PC-9 (cell line): ENCODE measurements at regions not wholly inside any gene's neighbourhood (a gene's known extent, or its start where the extent isn't known, plus 50 kb on each side); places are given as distances from the start of the nearest gene placed in this dataset.

Experiments
- EZH2 ChIP-seq: fragments of 200-600 bp; sonication (generic); IDR thresholded peaks from 2 replicates; pipeline ENCODE4 v1.8.0; 2017; ENCODE audit warnings: antibody characterized with exemption, low read depth
- TF ChIP-seq, protein P1 (sequence below): fragments of 200-600 bp; sonication (generic); conservative IDR thresholded peaks from 2 replicates; pipeline ENCODE4 v1.6.1; 2017; ENCODE audit warnings: mixed run types, antibody characterized with exemption, mild to moderate bottlenecking, moderate library complexity

DNA sequence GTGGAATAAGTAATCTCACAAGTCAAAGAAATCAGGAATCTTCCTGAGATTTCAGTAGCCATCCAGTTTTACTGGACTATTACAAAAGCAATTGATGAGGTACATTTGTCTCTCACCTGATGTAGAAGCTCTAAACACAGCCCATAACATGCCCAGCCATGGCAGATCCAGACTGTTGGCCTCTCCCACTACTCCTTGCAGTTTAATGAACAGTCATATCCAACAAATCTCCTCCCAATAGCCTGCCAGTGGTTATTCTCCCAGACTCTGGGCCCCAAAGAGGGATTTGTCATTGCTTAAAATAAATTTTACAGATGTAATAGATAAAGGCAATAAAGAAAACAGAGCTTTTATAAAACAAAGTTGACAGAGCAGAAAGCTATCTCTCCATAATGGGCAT lies 80.8 kb downstream of the ZNF608 start:
- TF ChIP-seq, protein P1, sequence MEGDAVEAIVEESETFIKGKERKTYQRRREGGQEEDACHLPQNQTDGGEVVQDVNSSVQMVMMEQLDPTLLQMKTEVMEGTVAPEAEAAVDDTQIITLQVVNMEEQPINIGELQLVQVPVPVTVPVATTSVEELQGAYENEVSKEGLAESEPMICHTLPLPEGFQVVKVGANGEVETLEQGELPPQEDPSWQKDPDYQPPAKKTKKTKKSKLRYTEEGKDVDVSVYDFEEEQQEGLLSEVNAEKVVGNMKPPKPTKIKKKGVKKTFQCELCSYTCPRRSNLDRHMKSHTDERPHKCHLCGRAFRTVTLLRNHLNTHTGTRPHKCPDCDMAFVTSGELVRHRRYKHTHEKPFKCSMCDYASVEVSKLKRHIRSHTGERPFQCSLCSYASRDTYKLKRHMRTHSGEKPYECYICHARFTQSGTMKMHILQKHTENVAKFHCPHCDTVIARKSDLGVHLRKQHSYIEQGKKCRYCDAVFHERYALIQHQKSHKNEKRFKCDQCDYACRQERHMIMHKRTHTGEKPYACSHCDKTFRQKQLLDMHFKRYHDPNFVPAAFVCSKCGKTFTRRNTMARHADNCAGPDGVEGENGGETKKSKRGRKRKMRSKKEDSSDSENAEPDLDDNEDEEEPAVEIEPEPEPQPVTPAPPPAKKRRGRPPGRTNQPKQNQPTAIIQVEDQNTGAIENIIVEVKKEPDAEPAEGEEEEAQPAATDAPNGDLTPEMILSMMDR, result no peak
- no peak for TF ChIP-seq EZH2
